ENCODE measurements at regions not wholly inside any gene's neighbourhood (a gene's known extent, or its start where the extent isn't known, plus 50 kb on each side); places are given as distances from the start of the nearest gene placed in this dataset.
A peak's percentile ranks its signal among the peaks of the same experiment; 100 is the strongest.

- TF ChIP-seq CTCF (IDR thresholded peaks at IDR 0.05) = no peak
- TF ChIP-seq POLR2A (IDR thresholded peaks at IDR 0.05) = peak in 1 of 2 donors; percentile 0
Observed at GRCh38 chr22:46070215-46070802, 80.0 kb upstream of the PPARA start.

Data from adrenal gland (tissue), 5 donors.